H1 (cell line): ENCODE measurements at regions not wholly inside any gene's neighbourhood (a gene's known extent, or its start where the extent isn't known, plus 50 kb on each side); places are given as distances from the start of the nearest gene placed in this dataset.

ENCODE experiments used
- CHD2 ChIP-seq: IDR thresholded peaks from 2 replicates; pipeline ENCODE4 v1.6.1; 2012; ENCODE audit warnings: low read length, improper control_type of control experiment
- CTCF ChIP-seq, 3 experiments: IDR thresholded peaks; 1 replicate in 2 of 3; 2 replicates in 1 of 3; pipeline versions ENCODE4 v1.5.1 to v1.6.1; 2011; ENCODE audit warnings: low read length in 3 of 3, mild to moderate bottlenecking in 3 of 3, inconsistent platforms in 2 of 3, low read depth in 1 of 3, moderate library complexity in 1 of 3; ENCODE audit not compliant: insufficient read depth in 1 of 3; ENCODE audit errors: control extremely low read depth in 1 of 3
- EGR1 ChIP-seq: IDR thresholded peaks from 2 replicates; pipeline ENCODE4 v1.6.1; 2011; ENCODE audit warnings: low read depth, low read length, borderline replicate concordance
- EP300 ChIP-seq, 2 experiments: IDR thresholded peaks; 1 replicate in 1 of 2; 2 replicates in 1 of 2; pipeline ENCODE4 v1.6.1; 2011 to 2012; ENCODE audit warnings: low read depth in 2 of 2, low read length in 2 of 2, mild to moderate bottlenecking in 2 of 2, borderline replicate concordance in 1 of 2, inconsistent platforms in 1 of 2, moderate library complexity in 1 of 2
- EZH2 ChIP-seq: fragments of 200-600 bp; sonication (generic); IDR thresholded peaks from 2 replicates; pipeline ENCODE4 v1.7.1; 2012; ENCODE audit warnings: low read depth, mild to moderate bottlenecking, moderate library complexity, low read length, inconsistent platforms; ENCODE audit not compliant: severe bottlenecking
- FOSL1 ChIP-seq: IDR thresholded peaks from 2 replicates; pipeline ENCODE4 v1.6.1; 2011; ENCODE audit warnings: mild to moderate bottlenecking, low read depth, low read length, moderate library complexity; ENCODE audit not compliant: insufficient read depth
- JUN ChIP-seq: IDR thresholded peaks from 2 replicates; pipeline ENCODE4 v1.6.1; 2011; ENCODE audit warnings: low read depth, mild to moderate bottlenecking, improper control_type of control experiment, low read length
- POLR2A ChIP-seq, 2 experiments: IDR thresholded peaks; 1 replicate in 1 of 2; 2 replicates in 1 of 2; pipeline ENCODE4 v1.6.1; 2011; ENCODE audit warnings: low read depth in 2 of 2, low read length in 2 of 2, mild to moderate bottlenecking in 2 of 2; ENCODE audit errors: control extremely low read depth in 1 of 2
- POLR2AphosphoS5 ChIP-seq: IDR thresholded peaks from 2 replicates; pipeline ENCODE4 v1.6.1; 2011; ENCODE audit warnings: low read depth, low read length
- RAD21 ChIP-seq, 2 experiments: IDR thresholded peaks in 1 of 2; conservative IDR thresholded peaks in 1 of 2; 2 replicates each; pipeline ENCODE4 v1.6.1; 2011; ENCODE audit warnings: low read depth in 2 of 2, low read length in 2 of 2, improper control_type of control experiment in 1 of 2, inconsistent platforms in 1 of 2, mild to moderate bottlenecking in 1 of 2, moderate library complexity in 1 of 2
- RFX5 ChIP-seq: IDR thresholded peaks from 2 replicates; pipeline ENCODE4 v1.6.1; 2011; ENCODE audit warnings: low read depth, low read length, improper control_type of control experiment, borderline replicate concordance
- YY1 ChIP-seq: IDR thresholded peaks from 2 replicates; pipeline ENCODE4 v1.6.1; 2011; ENCODE audit warnings: low read depth, mild to moderate bottlenecking, low read length
- TF ChIP-seq, protein P1 (sequence below): IDR thresholded peaks from 2 replicates; pipeline ENCODE4 v1.6.1; 2012; ENCODE audit warnings: inconsistent platforms

DNA sequence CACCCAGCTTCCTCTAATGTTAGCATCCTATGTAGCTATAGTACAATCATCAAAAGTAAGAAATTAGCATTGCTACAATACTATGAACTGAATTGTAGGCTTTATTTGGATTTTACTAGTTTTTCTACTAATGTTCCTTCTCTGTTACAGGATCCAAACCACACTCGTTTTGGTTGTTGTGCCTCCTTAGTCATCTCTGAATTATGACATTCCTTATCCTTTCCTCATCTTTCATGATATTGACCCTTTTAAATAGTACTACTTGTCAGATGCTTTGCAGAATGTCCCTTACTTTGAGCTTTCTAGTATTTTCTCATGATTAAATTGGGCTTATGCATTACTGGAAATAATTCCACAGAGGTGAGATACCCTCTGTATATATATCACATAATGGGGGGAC, 265.4 kb downstream of the VPS13C start:
- TF ChIP-seq POLR2AphosphoS5 = no peak
- no peak for TF ChIP-seq EZH2
- no peak for TF ChIP-seq EP300 (IDR thresholded peaks at IDR 0.05; ENCODE audit: borderline replicate concordance in 1 of 2, low read depth in 2 of 2, low read length in 2 of 2)
- no peak for TF ChIP-seq CTCF (IDR thresholded peaks at IDR 0.05; ENCODE audit: control extremely low read depth in 1 of 3, insufficient read depth in 1 of 3, low read depth in 1 of 3, low read length in 3 of 3)
- no peak for TF ChIP-seq JUN
- TF ChIP-seq EGR1 = no peak
- TF ChIP-seq POLR2A (IDR thresholded peaks at IDR 0.05; ENCODE audit: control extremely low read depth in 1 of 2, low read depth in 2 of 2, low read length in 2 of 2) = no peak
- TF ChIP-seq RFX5 = no peak
- no peak for TF ChIP-seq RAD21 (IDR thresholded peaks at IDR 0.05 in 1 of 2, conservative IDR thresholded peaks at IDR 0.05 in 1 of 2; ENCODE audit: low read depth in 2 of 2, low read length in 2 of 2)
- TF ChIP-seq, protein P1, sequence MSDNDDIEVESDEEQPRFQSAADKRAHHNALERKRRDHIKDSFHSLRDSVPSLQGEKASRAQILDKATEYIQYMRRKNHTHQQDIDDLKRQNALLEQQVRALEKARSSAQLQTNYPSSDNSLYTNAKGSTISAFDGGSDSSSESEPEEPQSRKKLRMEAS = no peak
- no peak for TF ChIP-seq FOSL1
- no peak for TF ChIP-seq YY1
- no peak for TF ChIP-seq CHD2
